ENCODE measurements at regions not wholly inside any gene's neighbourhood (a gene's known extent, or its start where the extent isn't known, plus 50 kb on each side); places are given as distances from the start of the nearest gene placed in this dataset.

GRCh38 chr2:159859583-159859982 lies 61.6 kb upstream of the CD302 start:
- TF ChIP-seq CTCF (conservative IDR thresholded peaks at IDR 0.05; ENCODE audit: low read length) (no peak), EZH2phosphoT487 (IDR thresholded peaks at IDR 0.05; ENCODE audit: borderline replicate concordance) (no peak)

All from Loucy (cell line).